ENCODE measurements at regions not wholly inside any gene's neighbourhood (a gene's known extent, or its start where the extent isn't known, plus 50 kb on each side); places are given as distances from the start of the nearest gene placed in this dataset.
A peak's percentile ranks its signal among the peaks of the same experiment; 100 is the strongest.

DNA sequence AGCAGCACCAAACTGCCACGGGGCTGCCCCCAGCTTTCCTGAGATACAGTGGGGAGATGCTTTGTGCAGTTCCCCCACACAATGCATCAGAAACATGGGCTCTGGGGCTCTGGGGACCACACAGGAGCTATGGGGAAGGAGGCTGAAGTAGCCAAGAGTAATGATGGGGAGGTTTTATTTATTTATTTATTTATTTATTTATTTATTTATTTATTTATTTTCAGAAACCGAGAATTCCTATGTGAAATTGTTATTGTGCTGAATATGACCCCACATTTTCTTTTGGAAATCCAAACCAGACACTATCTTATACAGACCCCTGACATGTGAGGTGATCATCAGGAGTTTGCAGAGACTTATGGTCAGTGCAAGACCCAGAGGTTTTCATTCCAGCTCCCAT is 84.4 kb downstream of the MTNR1B start:
- Histone ChIP-seq H3K27ac (ENCODE audit: insufficient read depth, low read length) (no peak overlapping the region), H4K20me1 (ENCODE audit: control insufficient read depth, extremely low read depth, insufficient read depth, low read length) (no peaks in the 10 kb centered on the region)

GRCh38 chr11:93054279-93054678 is 84.8 kb downstream of the MTNR1B start:
- TF ChIP-seq, protein P1, sequence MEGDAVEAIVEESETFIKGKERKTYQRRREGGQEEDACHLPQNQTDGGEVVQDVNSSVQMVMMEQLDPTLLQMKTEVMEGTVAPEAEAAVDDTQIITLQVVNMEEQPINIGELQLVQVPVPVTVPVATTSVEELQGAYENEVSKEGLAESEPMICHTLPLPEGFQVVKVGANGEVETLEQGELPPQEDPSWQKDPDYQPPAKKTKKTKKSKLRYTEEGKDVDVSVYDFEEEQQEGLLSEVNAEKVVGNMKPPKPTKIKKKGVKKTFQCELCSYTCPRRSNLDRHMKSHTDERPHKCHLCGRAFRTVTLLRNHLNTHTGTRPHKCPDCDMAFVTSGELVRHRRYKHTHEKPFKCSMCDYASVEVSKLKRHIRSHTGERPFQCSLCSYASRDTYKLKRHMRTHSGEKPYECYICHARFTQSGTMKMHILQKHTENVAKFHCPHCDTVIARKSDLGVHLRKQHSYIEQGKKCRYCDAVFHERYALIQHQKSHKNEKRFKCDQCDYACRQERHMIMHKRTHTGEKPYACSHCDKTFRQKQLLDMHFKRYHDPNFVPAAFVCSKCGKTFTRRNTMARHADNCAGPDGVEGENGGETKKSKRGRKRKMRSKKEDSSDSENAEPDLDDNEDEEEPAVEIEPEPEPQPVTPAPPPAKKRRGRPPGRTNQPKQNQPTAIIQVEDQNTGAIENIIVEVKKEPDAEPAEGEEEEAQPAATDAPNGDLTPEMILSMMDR (conservative IDR thresholded peaks at IDR 0.05 in 1 of 2, IDR thresholded peaks at IDR 0.05 in 1 of 2; ENCODE audit: low read depth in 1 of 2, low read length in 2 of 2), result no peak
- no peak for TF ChIP-seq EZH2 (IDR thresholded peaks at IDR 0.05; ENCODE audit: low read length, missing control alignments)
- DNase-seq (ENCODE audit: low read depth in 2 of 2), result peak in 1 of 2 donors; percentile 23

More for the DNA sequence above, 84.4 kb downstream of the MTNR1B start:
- DNase-seq (ENCODE audit: low read depth in 2 of 2), result no peak
- H3K79me2 ChIP-seq (ENCODE audit: control insufficient read depth, insufficient read depth, low read length), result no peaks in the 10 kb centered on the region
- H3K9ac ChIP-seq (ENCODE audit: insufficient read depth, low read length), result no peak overlapping the region
- no peak overlapping the region for H2AFZ ChIP-seq (ENCODE audit: low read length)
- no peaks in the 10 kb centered on the region for H3K27me3 ChIP-seq (ENCODE audit: control insufficient read depth, insufficient read depth, low read length)
- H3K9me3 ChIP-seq (ENCODE audit: control insufficient read depth, insufficient read depth, low read depth, low read length), result no peaks in the 10 kb centered on the region
- H3K36me3 ChIP-seq (ENCODE audit: control insufficient read depth, insufficient read depth, low read length), result no peaks in the 10 kb centered on the region
- no peak overlapping the region for H3K4me3 ChIP-seq (replicated peaks in 1 of 4; ENCODE audit: control extremely low read depth in 1 of 4, insufficient read depth in 1 of 4, low read depth in 3 of 4, low read length in 4 of 4)
- no peak for TF ChIP-seq EZH2 (IDR thresholded peaks at IDR 0.05; ENCODE audit: low read length, missing control alignments)
- TF ChIP-seq, protein P1 (conservative IDR thresholded peaks at IDR 0.05 in 1 of 2, IDR thresholded peaks at IDR 0.05 in 1 of 2; ENCODE audit: low read depth in 1 of 2, low read length in 2 of 2), result no peak
- no peak overlapping the region for H3K4me2 ChIP-seq (ENCODE audit: extremely low read depth, insufficient read depth, low read length)
- H3K4me1 ChIP-seq (ENCODE audit: control insufficient read depth, extremely low read depth, insufficient read depth, low read length), result peaks cover 12% of the 10 kb centered on the region

DNA sequence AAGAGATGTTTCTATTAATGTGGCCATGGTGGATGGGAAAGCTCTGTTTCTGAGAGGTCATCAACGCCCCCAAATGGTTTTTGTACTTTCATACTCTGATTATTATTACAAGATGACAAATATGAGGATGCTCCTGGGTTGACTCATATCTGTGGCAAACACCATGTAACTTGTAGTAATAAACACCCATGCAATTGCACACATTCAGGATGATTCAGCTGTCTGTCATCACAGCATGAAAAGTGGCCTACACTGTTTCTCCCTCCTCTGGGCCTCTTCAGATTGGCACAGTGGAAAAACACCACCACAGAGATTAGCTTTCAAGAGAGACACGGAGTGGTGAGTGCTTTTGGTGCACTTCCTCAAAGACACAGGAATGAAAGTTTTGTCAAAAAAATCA is 85.4 kb downstream of the MTNR1B start:
- peak overlapping the region; percentile 35 for H3K27ac ChIP-seq (ENCODE audit: insufficient read depth, low read length)
- no peaks in the 10 kb centered on the region for H4K20me1 ChIP-seq (ENCODE audit: control insufficient read depth, extremely low read depth, insufficient read depth, low read length)
- H3K36me3 ChIP-seq (ENCODE audit: control insufficient read depth, insufficient read depth, low read length), result no peaks in the 10 kb centered on the region
- peaks cover 14% of the 10 kb centered on the region for H3K4me1 ChIP-seq (ENCODE audit: control insufficient read depth, extremely low read depth, insufficient read depth, low read length)
- no peak overlapping the region for H3K4me2 ChIP-seq (ENCODE audit: extremely low read depth, insufficient read depth, low read length)
- no peaks in the 10 kb centered on the region for H3K79me2 ChIP-seq (ENCODE audit: control insufficient read depth, insufficient read depth, low read length)
- no peak overlapping the region for H2AFZ ChIP-seq (ENCODE audit: low read length)
- peak; percentile 96 to 98 for DNase-seq (ENCODE audit: low read depth in 2 of 2)
- H3K9ac ChIP-seq (ENCODE audit: insufficient read depth, low read length), result no peak overlapping the region
- TF ChIP-seq, protein P1 (conservative IDR thresholded peaks at IDR 0.05 in 1 of 2, IDR thresholded peaks at IDR 0.05 in 1 of 2; ENCODE audit: low read depth in 1 of 2, low read length in 2 of 2), result no peak
- TF ChIP-seq EZH2 (IDR thresholded peaks at IDR 0.05; ENCODE audit: low read length, missing control alignments), result no peak
- no peak overlapping the region for H3K4me3 ChIP-seq (replicated peaks in 1 of 4; ENCODE audit: control extremely low read depth in 1 of 4, insufficient read depth in 1 of 4, low read depth in 3 of 4, low read length in 4 of 4)
- no peaks in the 10 kb centered on the region for H3K9me3 ChIP-seq (ENCODE audit: control insufficient read depth, insufficient read depth, low read depth, low read length)
- no peaks in the 10 kb centered on the region for H3K27me3 ChIP-seq (ENCODE audit: control insufficient read depth, insufficient read depth, low read length)

More at GRCh38 chr11:93054279-93054678, 84.8 kb downstream of the MTNR1B start:
- Histone ChIP-seq H3K27ac (ENCODE audit: insufficient read depth, low read length) (peak overlapping the region; percentile 51), H3K9ac (ENCODE audit: insufficient read depth, low read length) (no peak overlapping the region), H4K20me1 (ENCODE audit: control insufficient read depth, extremely low read depth, insufficient read depth, low read length) (no peaks in the 10 kb centered on the region), H3K9me3 (ENCODE audit: control insufficient read depth, insufficient read depth, low read depth, low read length) (no peaks in the 10 kb centered on the region), H3K4me1 (ENCODE audit: control insufficient read depth, extremely low read depth, insufficient read depth, low read length) (peaks cover 12% of the 10 kb centered on the region), H3K79me2 (ENCODE audit: control insufficient read depth, insufficient read depth, low read length) (no peaks in the 10 kb centered on the region), H2AFZ (ENCODE audit: low read length) (no peak overlapping the region), H3K27me3 (ENCODE audit: control insufficient read depth, insufficient read depth, low read length) (no peaks in the 10 kb centered on the region), H3K36me3 (ENCODE audit: control insufficient read depth, insufficient read depth, low read length) (no peaks in the 10 kb centered on the region), H3K4me2 (ENCODE audit: extremely low read depth, insufficient read depth, low read length) (no peak overlapping the region), H3K4me3 (replicated peaks in 1 of 4; ENCODE audit: control extremely low read depth in 1 of 4, insufficient read depth in 1 of 4, low read depth in 3 of 4, low read length in 4 of 4) (no peak overlapping the region)

Data from fibroblast of lung (primary cell).